ENCODE measurements at regions not wholly inside any gene's neighbourhood (a gene's known extent, or its start where the extent isn't known, plus 50 kb on each side); places are given as distances from the start of the nearest gene placed in this dataset.

- no peak overlapping the region for H2AFZ ChIP-seq
- H3K9me2 ChIP-seq (ENCODE audit: insufficient read depth), result no peaks in the 10 kb centered on the region
- Mint-ChIP-seq H3K4me3 (no peak overlapping the region), H3K9me3 (no peaks in the 10 kb centered on the region), H3K36me3 (ENCODE audit: low read depth) (no peaks in the 10 kb centered on the region), H3K4me1 (peaks cover 13% of the 10 kb centered on the region; the same call in 2 of the 3 replicates), H3K27me3 (ENCODE audit: insufficient read depth, low read depth, poor library complexity) (no peaks in the 10 kb centered on the region), H3K27ac (no peak overlapping the region)
- H3K27me3 ChIP-seq (ENCODE audit: insufficient read depth), result no peaks in the 10 kb centered on the region
- H3F3A ChIP-seq (replicated peaks; ENCODE audit: low read depth), result no peaks in the 10 kb centered on the region
- H3K4me2 ChIP-seq, result no peak overlapping the region
- H3K36me3 ChIP-seq (ENCODE audit: insufficient read depth), result no peaks in the 10 kb centered on the region
- no peaks in the 10 kb centered on the region for H4K20me1 ChIP-seq (replicated peaks; ENCODE audit: insufficient read depth)
- peaks cover 6% of the 10 kb centered on the region; the same call in 1 of the 2 replicates for H3K4me1 ChIP-seq (ENCODE audit: insufficient read depth)
- ATAC-seq (no peak), DNase-seq (ENCODE audit: low spot score) (no peak)
- TF ChIP-seq NANOG (IDR thresholded peaks at IDR 0.05; ENCODE audit: borderline replicate concordance) (no peak), CREB1 (CRISPR knock-in tag; IDR thresholded peaks at IDR 0.05; ENCODE audit: low read depth) (no peak), STAT1 (IDR thresholded peaks at IDR 0.05; ENCODE audit: unreplicated experiment) (no peak), CTCF (conservative IDR thresholded peaks at IDR 0.05; ENCODE audit: low read depth in 2 of 2) (no peak), POLR2AphosphoS5 (IDR thresholded peaks at IDR 0.05; ENCODE audit: low read depth) (no peak)
- no peak overlapping the region for H3K27ac ChIP-seq (ENCODE audit: low read depth)
- H3K4me3 ChIP-seq, result no peak overlapping the region
- H3K79me2 ChIP-seq (replicated peaks; ENCODE audit: insufficient read depth), result no peaks in the 10 kb centered on the region
These were observed 222.4 kb downstream of the SPRY2 start for GRCh38 chr13:80118506-80118905.

GRCh38 chr13:80118099-80118498 is 222.8 kb downstream of the SPRY2 start:
- no peak overlapping the region for H2AFZ ChIP-seq
- H3K36me3 ChIP-seq (ENCODE audit: insufficient read depth), result no peaks in the 10 kb centered on the region
- no peak overlapping the region for H3K27ac Mint-ChIP-seq
- no peak overlapping the region for H3K4me2 ChIP-seq
- no peaks in the 10 kb centered on the region for H3K9me3 Mint-ChIP-seq
- ATAC-seq (no peak), DNase-seq (ENCODE audit: low spot score) (no peak)
- H3K4me3 ChIP-seq, result no peak overlapping the region
- no peaks in the 10 kb centered on the region for H3K9me2 ChIP-seq (ENCODE audit: insufficient read depth)
- no peak overlapping the region for H3K27ac ChIP-seq (ENCODE audit: low read depth)
- no peaks in the 10 kb centered on the region for H3K79me2 ChIP-seq (replicated peaks; ENCODE audit: insufficient read depth)
- H3K36me3 Mint-ChIP-seq (ENCODE audit: low read depth), result no peaks in the 10 kb centered on the region
- H3F3A ChIP-seq (replicated peaks; ENCODE audit: low read depth), result no peaks in the 10 kb centered on the region
- peaks cover 6% of the 10 kb centered on the region; the same call in 1 of the 2 replicates for H3K4me1 ChIP-seq (ENCODE audit: insufficient read depth)
- H3K4me3 Mint-ChIP-seq, result no peak overlapping the region
- no peaks in the 10 kb centered on the region for H3K27me3 ChIP-seq (ENCODE audit: insufficient read depth)
- peaks cover 13% of the 10 kb centered on the region; the same call in 2 of the 3 replicates for H3K4me1 Mint-ChIP-seq
- H3K27me3 Mint-ChIP-seq (ENCODE audit: insufficient read depth, low read depth, poor library complexity), result no peaks in the 10 kb centered on the region
- H4K20me1 ChIP-seq (replicated peaks; ENCODE audit: insufficient read depth), result no peaks in the 10 kb centered on the region
- TF ChIP-seq EZH2 (IDR thresholded peaks at IDR 0.05; ENCODE audit: low read depth, unreplicated experiment) (no peak), ZNF331 (CRISPR knock-in tag; IDR thresholded peaks at IDR 0.05; ENCODE audit: low read depth) (no peak), JUNB (IDR thresholded peaks at IDR 0.05; ENCODE audit: unreplicated experiment) (no peak), EZH2phosphoT487 (IDR thresholded peaks at IDR 0.05; ENCODE audit: unreplicated experiment) (no peak), ZNF114 (CRISPR knock-in tag; IDR thresholded peaks at IDR 0.05) (no peak), CTCF (conservative IDR thresholded peaks at IDR 0.05; ENCODE audit: low read depth in 2 of 2) (no peak), NANOG (IDR thresholded peaks at IDR 0.05; ENCODE audit: borderline replicate concordance) (no peak), ETS1 (IDR thresholded peaks at IDR 0.05) (no peak), CREB1 (CRISPR knock-in tag; IDR thresholded peaks at IDR 0.05; ENCODE audit: low read depth) (no peak), POLR2AphosphoS5 (IDR thresholded peaks at IDR 0.05; ENCODE audit: low read depth) (no peak), REST (IDR thresholded peaks at IDR 0.05; ENCODE audit: unreplicated experiment) (no peak)

All from GM23338 (cell line).